NCI-H748 treated with DMSO at 0.1 percent for 48 hours (cell line): ENCODE measurements at regions not wholly inside any gene's neighbourhood (a gene's known extent, or its start where the extent isn't known, plus 50 kb on each side); places are given as distances from the start of the nearest gene placed in this dataset.

Source experiments
- DNase-seq: peaks from one replicate; lab custom pipeline; 2025; lab: John Stamatoyannopoulos, UW

DNA sequence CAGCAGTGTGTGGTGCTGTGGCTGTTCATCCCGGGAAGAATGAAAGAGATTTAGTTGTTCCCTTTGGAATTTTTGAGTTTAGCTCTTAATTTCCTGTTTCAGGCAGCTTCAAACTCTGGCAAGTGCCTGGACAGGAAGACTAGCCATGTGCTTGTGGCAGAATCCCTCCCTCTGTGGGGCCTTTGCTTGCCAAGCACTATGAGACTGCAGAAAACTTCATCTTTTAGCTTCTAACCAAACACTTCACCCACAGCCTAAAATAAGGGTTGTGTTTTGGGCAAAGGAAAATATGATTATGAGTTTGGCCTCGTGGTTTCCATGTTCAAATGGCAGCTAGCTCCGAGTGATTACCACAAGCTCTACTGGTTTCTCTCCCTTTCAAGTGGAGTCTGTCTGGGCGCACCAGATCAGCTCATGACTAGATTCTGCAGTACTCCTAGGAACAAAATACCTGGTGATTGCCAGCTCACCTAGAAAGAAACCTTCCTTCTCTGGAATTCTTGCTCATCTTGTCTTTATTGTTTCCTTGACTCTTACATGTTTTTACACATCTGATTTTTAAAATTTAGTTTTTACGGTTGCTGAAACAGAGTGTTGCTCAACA, 707.5 kb downstream of the SLITRK6 start:
- DNase-seq = no peak

DNA sequence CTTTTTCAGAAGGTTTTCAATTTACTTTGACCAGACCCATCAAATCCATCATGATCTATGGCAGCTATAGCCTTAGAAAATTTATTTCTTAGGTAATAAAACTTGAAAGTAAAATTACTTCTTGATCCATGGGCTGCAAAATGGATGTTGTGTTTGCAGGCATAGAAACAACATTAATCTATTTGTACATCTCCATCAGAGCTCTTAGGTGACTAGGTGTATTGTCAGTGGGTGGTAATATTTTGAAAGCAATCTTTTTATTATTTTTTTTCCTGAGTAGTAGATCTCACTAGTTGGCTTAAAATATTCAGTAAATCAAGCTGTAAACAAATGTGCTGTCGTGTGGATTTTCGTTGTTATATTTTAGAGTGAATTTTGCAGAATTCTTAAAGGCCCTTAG, 710.0 kb downstream of the SLITRK6 start:
- DNase-seq = no peak

GRCh38 chr13:85080691-85081090, 718.5 kb downstream of the SLITRK6 start:
- DNase-seq = no peak

- DNase-seq = no peak
These were observed 722.9 kb downstream of the SLITRK6 start for GRCh38 chr13:85076343-85076742.

DNA sequence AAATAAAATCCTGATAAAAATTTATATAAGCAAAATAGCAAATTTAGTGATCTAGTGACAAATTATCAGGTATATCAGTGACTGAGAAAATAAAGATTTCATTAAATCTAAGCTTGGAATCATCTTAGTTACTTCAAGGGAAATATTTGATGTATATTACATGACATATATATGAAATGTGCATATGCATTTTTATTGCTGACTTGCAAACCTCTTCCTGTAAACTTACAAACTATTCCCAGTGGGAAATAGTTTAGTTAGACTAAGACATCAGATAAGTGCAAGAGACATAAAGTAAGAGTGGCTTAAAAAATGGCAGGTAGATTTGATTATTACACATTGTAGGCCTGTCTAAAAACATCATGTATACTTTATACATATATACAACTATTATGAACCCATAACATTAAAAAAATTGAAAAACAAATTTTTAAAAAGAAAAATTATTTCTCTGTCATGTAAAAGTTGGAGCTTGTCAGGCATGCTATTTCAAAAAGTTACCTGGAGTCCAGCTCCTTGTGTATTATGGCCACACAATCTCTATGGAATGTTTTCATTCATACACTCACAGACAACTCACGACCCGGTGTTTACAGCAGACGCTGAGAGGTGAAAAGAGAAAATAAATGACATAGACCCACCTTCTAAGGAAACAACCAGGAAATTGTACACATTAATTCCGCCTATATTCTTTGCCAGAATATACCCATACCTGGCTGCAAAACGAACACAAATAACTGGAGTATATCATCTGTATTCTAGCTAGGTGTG, 724.5 kb downstream of the SLITRK6 start:
- no peak for DNase-seq

DNA sequence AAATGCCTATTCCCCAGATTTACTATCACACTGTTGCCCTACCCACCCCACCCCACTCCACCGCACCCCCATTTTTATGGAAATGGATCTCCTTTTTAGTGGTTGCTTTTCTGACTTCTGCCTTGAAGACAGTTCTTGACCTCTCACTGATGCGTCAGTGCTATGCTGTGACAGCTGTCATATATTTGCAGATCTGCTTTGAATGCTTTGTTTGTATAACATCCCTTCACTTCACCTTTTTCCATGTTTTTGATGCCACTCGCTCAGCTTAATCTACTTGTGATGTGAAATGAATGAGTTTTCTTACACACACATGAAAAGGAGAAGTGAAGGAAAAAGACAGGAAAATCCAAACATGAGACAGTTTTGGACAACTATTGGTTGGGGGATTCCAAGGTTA, 731.0 kb downstream of the SLITRK6 start:
- no peak for DNase-seq

DNA sequence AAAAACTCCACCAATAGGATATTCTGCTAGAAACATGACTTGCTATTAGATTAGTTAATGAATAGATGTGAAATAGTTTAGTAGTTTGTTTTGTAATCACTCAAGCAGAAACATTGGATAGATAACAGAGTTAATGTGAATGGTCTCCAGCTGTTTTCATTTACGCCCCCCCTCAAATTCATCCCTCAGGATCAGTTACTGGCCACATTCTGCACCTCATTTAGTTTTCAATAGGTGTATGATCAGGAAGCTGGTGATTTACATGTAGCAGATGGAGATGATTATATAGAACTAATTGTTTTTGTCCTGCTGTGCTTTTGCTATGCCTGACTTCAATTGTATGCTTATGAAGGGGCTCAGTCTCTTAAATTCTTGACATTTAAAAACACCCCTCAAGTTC, 759.0 kb downstream of the SLITRK6 start:
- DNase-seq = peak; percentile 76

- no peak for DNase-seq
These were observed 767.4 kb downstream of the SLITRK6 start for GRCh38 chr13:85031771-85032170.

- no peak for DNase-seq
These were observed 771.2 kb downstream of the SLITRK6 start for GRCh38 chr13:85028035-85028434.

DNA sequence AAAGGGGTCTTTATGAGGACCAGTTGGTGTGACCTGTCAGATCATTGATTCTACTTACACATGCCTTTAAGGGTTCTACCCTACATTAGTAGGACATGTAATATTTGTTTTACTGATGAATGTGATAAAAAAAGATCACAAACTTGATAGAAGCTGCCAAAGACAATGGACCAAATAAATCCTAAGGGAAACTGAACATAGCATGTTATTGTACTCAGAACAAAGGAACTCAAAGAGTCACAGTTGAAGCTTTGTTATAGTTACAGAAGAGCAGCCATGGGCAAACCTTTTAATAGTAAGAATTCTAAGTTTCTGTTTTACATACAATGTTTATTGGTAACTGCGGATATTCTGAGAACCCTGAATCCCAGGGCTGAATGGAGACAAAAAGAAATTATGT, 780.1 kb downstream of the SLITRK6 start:
- DNase-seq = no peak

- no peak for DNase-seq
These were observed 786.2 kb downstream of the SLITRK6 start for GRCh38 chr13:85013006-85013405.

GRCh38 chr13:85009447-85009846, 789.8 kb downstream of the SLITRK6 start:
- no peak for DNase-seq

DNA sequence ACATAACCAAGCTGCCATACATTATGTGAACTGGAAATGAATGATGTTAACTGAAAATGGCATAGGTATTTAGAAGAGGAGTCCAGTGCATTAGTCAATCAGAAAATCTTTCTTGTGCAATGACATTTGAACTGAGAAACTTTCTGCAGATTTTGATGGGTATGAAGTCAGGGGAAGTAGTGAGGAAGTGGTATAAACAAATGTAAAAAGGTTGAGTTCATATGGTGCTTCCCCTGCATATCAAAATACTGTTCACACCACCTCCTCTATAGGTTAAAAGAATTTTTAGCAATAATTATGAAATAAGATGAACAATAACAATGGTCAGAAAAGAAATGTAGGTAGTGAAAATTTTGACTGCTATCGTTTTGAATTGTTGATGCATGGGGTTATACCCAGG, 800.0 kb downstream of the SLITRK6 start:
- no peak for DNase-seq

DNA sequence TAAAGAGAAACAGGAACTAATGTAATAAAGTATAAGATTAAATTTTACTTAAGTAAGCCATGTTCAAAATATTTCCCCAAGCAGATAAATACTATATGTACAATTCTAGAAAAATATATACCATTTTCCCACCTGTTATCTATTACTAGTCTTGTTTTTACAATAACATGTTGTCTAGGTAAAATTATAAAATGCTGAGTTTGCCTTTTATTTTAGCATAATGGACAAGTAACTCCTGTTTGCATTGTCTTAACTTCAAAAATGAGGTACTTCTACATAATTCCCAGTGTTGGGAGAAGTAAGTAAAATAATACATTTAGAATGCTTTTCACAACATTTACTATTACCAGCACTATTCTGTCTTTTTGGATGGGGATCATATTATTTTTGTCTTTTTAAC, 800.5 kb downstream of the SLITRK6 start:
- no peak for DNase-seq

GRCh38 chr13:84997858-84998257, 801.4 kb downstream of the SLITRK6 start:
- no peak for DNase-seq

DNA sequence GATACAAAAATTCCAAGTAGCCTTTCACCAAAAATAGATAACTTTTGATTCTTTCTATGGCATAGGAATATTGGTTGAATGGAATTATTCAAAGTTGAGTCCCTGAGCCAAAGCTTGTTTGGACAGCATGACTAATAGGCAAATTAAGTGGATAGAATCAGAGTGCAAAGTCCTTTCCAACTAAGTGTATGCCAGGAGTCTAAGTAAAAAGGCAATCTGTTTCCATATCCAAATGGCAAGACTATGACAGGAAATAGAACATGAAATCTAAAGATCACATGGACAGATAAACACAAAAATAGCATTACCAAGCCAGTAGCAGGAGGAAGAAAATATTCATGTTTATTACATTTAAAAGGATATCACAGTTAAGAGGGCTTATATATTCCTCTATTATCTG, 804.6 kb downstream of the SLITRK6 start:
- DNase-seq = no peak

DNA sequence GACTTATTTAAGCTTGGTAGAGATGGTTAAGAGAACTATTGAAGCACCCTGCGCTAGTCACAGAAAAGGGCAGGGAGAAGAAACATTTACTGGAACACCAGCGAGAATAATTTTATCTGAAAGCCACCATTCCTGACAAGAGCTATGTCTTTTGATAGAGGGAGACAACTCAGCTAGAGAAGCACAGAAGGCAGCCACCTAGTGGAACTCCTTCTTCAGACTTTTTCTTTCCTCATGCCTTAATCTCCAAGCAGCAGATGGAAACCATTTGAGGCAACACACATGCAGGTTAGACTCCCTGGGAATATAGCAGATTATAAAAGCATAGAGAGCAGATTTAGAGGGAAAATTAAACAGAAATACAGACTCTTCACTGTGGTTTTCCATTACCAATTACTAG, 813.4 kb downstream of the SLITRK6 start:
- no peak for DNase-seq

- DNase-seq = no peak
These were observed 815.9 kb downstream of the SLITRK6 start for GRCh38 chr13:84983321-84983720.

DNA sequence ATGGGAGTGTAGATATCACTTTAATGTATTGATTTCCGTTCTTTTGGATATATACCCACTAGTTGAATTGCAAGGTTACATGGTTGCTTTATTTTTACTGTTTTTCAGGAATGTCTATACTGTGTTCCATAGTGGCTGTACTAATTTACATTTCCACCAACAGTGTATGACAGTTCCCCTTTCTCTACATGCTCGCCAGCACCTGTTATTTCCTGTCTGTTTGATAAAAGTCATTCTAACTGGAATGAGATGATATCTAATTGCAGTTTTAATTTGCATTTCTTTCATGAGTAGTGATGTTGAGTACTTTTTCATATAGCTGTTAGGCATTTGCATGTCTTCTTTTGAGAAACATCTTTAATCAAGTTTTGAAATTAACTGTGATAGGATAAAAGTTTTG, 818.6 kb downstream of the SLITRK6 start:
- DNase-seq = no peak

GRCh38 chr13:84978851-84979250, 820.4 kb downstream of the SLITRK6 start:
- DNase-seq = no peak

GRCh38 chr13:84973661-84974060, 825.6 kb downstream of the SLITRK6 start:
- no peak for DNase-seq

- DNase-seq = no peak
These were observed 826.3 kb downstream of the SLITRK6 start for GRCh38 chr13:84972907-84973306.

GRCh38 chr13:84962849-84963248, 836.4 kb downstream of the SLITRK6 start:
- no peak for DNase-seq
